WERI-Rb-1 (cell line): ENCODE measurements at regions not wholly inside any gene's neighbourhood (a gene's known extent, or its start where the extent isn't known, plus 50 kb on each side); places are given as distances from the start of the nearest gene placed in this dataset.
A peak's percentile ranks its signal among the peaks of the same experiment; 100 is the strongest.

Experiments
- DNase-seq: peaks from one replicate; pipeline ENCODE4 v3.0.0-alpha.2; 2020
- H3K27ac ChIP-seq: fragments of 250-450 bp; sonication (Bioruptor Pico); 2 replicates; pipeline ENCODE4 v1.5.1; 2020; ENCODE audit warnings: mild to moderate bottlenecking, moderate library complexity
- H3K27me3 ChIP-seq: fragments of 250-450 bp; sonication (Bioruptor Pico); 2 replicates; pipeline ENCODE4 v1.5.1; 2021; ENCODE audit warnings: mild to moderate bottlenecking, low read depth, moderate library complexity; ENCODE audit not compliant: insufficient read depth, severe bottlenecking
- H3K36me3 ChIP-seq: fragments of 250-450 bp; sonication (Bioruptor Pico); 2 replicates; pipeline ENCODE4 v1.5.1; 2020; ENCODE audit warnings: mild to moderate bottlenecking, moderate library complexity
- H3K4me3 ChIP-seq: 2 replicates; pipeline ENCODE4 v1.5.1; 2011; ENCODE audit warnings: low read depth, mild to moderate bottlenecking, control low read depth, low read length
- H3K9me3 ChIP-seq: fragments of 250-450 bp; sonication (Bioruptor Pico); 2 replicates; pipeline ENCODE4 v1.5.1; 2021; ENCODE audit warnings: mild to moderate bottlenecking, moderate library complexity; ENCODE audit not compliant: severe bottlenecking
- CTCF ChIP-seq: IDR thresholded peaks from 2 replicates; pipeline ENCODE4 v1.5.1; 2011; ENCODE audit warnings: low read depth, mild to moderate bottlenecking, control low read depth, inconsistent platforms, low read length

- no peak for TF ChIP-seq CTCF
- no peak for DNase-seq
- H3K27me3 ChIP-seq: no peaks in the 10 kb centered on the region
- H3K9me3 ChIP-seq: no peaks in the 10 kb centered on the region
- no peak overlapping the region for H3K27ac ChIP-seq
- H3K36me3 ChIP-seq: no peaks in the 10 kb centered on the region
- no peak overlapping the region for H3K4me3 ChIP-seq
These were observed 139.8 kb downstream of the KIF26A start for GRCh38 chr14:104278214-104278534.

GRCh38 chr14:104280085-104280901 is 141.9 kb downstream of the KIF26A start:
- DNase-seq: no peak
- no peak for TF ChIP-seq CTCF
- H3K36me3 ChIP-seq: no peaks in the 10 kb centered on the region
- no peaks in the 10 kb centered on the region for H3K9me3 ChIP-seq
- peak overlapping the region; percentile 24; the same call in 1 of the 2 replicates for H3K27ac ChIP-seq
- no peak overlapping the region for H3K4me3 ChIP-seq
- H3K27me3 ChIP-seq: no peaks in the 10 kb centered on the region

GRCh38 chr14:104280902-104281767 is 142.7 kb downstream of the KIF26A start:
- Histone ChIP-seq H3K27me3 (no peaks in the 10 kb centered on the region), H3K4me3 (no peak overlapping the region), H3K9me3 (no peaks in the 10 kb centered on the region), H3K27ac (peak overlapping the region; percentile 21), H3K36me3 (no peaks in the 10 kb centered on the region)
- TF ChIP-seq CTCF: no peak
- no peak for DNase-seq

GRCh38 chr14:104281768-104282301 is 143.4 kb downstream of the KIF26A start:
- H3K27ac ChIP-seq: no peak overlapping the region
- H3K36me3 ChIP-seq: no peaks in the 10 kb centered on the region
- no peak for DNase-seq
- H3K4me3 ChIP-seq: no peak overlapping the region
- H3K27me3 ChIP-seq: no peaks in the 10 kb centered on the region
- H3K9me3 ChIP-seq: no peaks in the 10 kb centered on the region
- no peak for TF ChIP-seq CTCF

GRCh38 chr14:104282332-104283196 is 144.2 kb downstream of the KIF26A start:
- Histone ChIP-seq H3K4me3 (no peak overlapping the region), H3K36me3 (no peaks in the 10 kb centered on the region), H3K9me3 (no peaks in the 10 kb centered on the region), H3K27ac (no peak overlapping the region), H3K27me3 (no peaks in the 10 kb centered on the region)
- DNase-seq: peak; percentile 1
- no peak for TF ChIP-seq CTCF
